ENCODE measurements at regions not wholly inside any gene's neighbourhood (a gene's known extent, or its start where the extent isn't known, plus 50 kb on each side); places are given as distances from the start of the nearest gene placed in this dataset.

DNA sequence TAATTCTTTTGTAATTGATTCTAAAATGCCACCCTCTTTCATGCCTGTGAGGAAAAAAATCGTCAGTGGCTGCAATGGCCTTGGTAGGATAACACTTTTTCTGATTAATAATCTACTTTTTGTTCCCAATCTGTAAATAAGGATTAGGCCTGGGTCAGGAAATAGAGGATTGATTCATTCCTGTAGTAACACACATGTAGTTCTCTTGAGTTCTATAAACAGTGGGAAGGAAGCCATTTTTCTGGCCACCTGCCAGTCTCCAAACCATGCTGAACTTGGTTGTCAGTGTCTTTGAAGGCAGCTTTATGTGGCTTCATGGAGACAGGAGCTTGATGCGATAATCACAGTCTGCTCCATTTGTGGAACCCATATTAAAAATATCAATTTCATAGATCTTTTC is 169.3 kb upstream of the NFE2L3 start:
- TF ChIP-seq EP300 (IDR thresholded peaks at IDR 0.05) (no peak), POLR2A (IDR thresholded peaks at IDR 0.05) (no peak), POLR2AphosphoS5 (IDR thresholded peaks at IDR 0.05) (no peak)
- TF ChIP-seq, protein P1, sequence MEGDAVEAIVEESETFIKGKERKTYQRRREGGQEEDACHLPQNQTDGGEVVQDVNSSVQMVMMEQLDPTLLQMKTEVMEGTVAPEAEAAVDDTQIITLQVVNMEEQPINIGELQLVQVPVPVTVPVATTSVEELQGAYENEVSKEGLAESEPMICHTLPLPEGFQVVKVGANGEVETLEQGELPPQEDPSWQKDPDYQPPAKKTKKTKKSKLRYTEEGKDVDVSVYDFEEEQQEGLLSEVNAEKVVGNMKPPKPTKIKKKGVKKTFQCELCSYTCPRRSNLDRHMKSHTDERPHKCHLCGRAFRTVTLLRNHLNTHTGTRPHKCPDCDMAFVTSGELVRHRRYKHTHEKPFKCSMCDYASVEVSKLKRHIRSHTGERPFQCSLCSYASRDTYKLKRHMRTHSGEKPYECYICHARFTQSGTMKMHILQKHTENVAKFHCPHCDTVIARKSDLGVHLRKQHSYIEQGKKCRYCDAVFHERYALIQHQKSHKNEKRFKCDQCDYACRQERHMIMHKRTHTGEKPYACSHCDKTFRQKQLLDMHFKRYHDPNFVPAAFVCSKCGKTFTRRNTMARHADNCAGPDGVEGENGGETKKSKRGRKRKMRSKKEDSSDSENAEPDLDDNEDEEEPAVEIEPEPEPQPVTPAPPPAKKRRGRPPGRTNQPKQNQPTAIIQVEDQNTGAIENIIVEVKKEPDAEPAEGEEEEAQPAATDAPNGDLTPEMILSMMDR (IDR thresholded peaks at IDR 0.05), result no peak
- 46 to 60% methylated on average over 2 of the region's 2 CpGs for WGBS, 2 donors (ENCODE audit: low coverage in 1 of 2)
- H3K27ac ChIP-seq, result no peak overlapping the region
- H3K4me3 ChIP-seq, result no peak overlapping the region
- ATAC-seq, result no peak
- H3K27me3 ChIP-seq, result peaks cover 20% of the 10 kb centered on the region
- H3K36me3 ChIP-seq, result no peaks in the 10 kb centered on the region
- no peaks in the 10 kb centered on the region for H3K9me3 ChIP-seq
- no peaks in the 10 kb centered on the region for H3K4me1 ChIP-seq

GRCh38 chr7:25985196-25985595 is 166.8 kb upstream of the NFE2L3 start:
- Histone ChIP-seq H3K9me3 (no peaks in the 10 kb centered on the region), H3K27me3 (peaks cover 20% of the 10 kb centered on the region), H3K4me1 (no peaks in the 10 kb centered on the region), H3K27ac (no peak overlapping the region), H3K36me3 (no peaks in the 10 kb centered on the region), H3K4me3 (no peak overlapping the region)
- 62 to 65% methylated on average over 4 of the region's 4 CpGs for WGBS, 2 donors (ENCODE audit: low coverage in 1 of 2)
- no peak for TF ChIP-seq EP300 (IDR thresholded peaks at IDR 0.05)
- TF ChIP-seq, protein P1 (IDR thresholded peaks at IDR 0.05), result no peak
- TF ChIP-seq POLR2AphosphoS5 (IDR thresholded peaks at IDR 0.05), result no peak
- TF ChIP-seq POLR2A (IDR thresholded peaks at IDR 0.05), result no peak
- ATAC-seq, result no peak

- Histone ChIP-seq H3K27ac (no peak overlapping the region), H3K9me3 (no peaks in the 10 kb centered on the region), H3K4me3 (no peak overlapping the region), H3K36me3 (no peaks in the 10 kb centered on the region), H3K27me3 (peaks cover 16% of the 10 kb centered on the region), H3K4me1 (no peaks in the 10 kb centered on the region)
- 100% methylated on average over 1 of the region's 1 CpG for WGBS, 2 donors (ENCODE audit: low coverage in 1 of 2)
- TF ChIP-seq, protein P1 (IDR thresholded peaks at IDR 0.05), result no peak
- TF ChIP-seq POLR2A (IDR thresholded peaks at IDR 0.05) (no peak), POLR2AphosphoS5 (IDR thresholded peaks at IDR 0.05) (no peak), EP300 (IDR thresholded peaks at IDR 0.05) (no peak)
- ATAC-seq, result no peak
Measured at GRCh38 chr7:25988640-25989039, 163.4 kb upstream of the NFE2L3 start.

DNA sequence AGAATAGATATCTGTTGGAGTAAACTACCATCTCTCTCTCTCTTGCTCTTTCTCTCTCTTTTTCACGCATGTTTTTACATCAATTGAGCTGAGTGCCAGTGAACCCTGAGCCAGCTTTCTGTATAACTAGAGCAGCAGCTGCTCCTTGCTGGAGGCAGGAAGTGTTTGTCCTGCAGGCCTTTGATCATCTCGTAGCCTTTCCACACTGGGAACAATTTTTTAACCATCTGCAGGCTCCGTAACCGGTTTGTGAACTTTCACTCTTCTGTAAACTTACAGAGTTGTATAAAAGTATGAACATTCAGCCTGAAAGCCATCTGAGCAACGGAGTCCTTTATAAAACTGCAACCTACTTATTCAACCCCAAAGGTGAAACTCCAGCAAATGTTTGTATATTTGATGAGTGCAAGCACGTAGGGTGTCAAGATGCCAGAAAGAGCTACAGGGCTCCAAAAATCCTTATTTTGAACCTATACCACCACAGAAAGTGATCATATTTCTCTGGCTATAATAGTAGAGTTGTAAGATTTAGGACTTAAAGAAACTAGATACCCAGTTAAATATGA is 162.8 kb upstream of the NFE2L3 start:
- Histone ChIP-seq H3K36me3 (no peaks in the 10 kb centered on the region), H3K4me1 (no peaks in the 10 kb centered on the region), H3K4me3 (no peak overlapping the region), H3K27ac (no peak overlapping the region), H3K27me3 (peaks cover 16% of the 10 kb centered on the region), H3K9me3 (no peaks in the 10 kb centered on the region)
- no peak for ATAC-seq
- no peak for TF ChIP-seq EP300 (IDR thresholded peaks at IDR 0.05)
- TF ChIP-seq, protein P1 (IDR thresholded peaks at IDR 0.05), result no peak
- TF ChIP-seq POLR2A (IDR thresholded peaks at IDR 0.05), result no peak
- no peak for TF ChIP-seq POLR2AphosphoS5 (IDR thresholded peaks at IDR 0.05)
- WGBS, 2 donors (ENCODE audit: low coverage in 1 of 2), result 35 to 43% methylated on average over 6 of the region's 6 CpGs

DNA sequence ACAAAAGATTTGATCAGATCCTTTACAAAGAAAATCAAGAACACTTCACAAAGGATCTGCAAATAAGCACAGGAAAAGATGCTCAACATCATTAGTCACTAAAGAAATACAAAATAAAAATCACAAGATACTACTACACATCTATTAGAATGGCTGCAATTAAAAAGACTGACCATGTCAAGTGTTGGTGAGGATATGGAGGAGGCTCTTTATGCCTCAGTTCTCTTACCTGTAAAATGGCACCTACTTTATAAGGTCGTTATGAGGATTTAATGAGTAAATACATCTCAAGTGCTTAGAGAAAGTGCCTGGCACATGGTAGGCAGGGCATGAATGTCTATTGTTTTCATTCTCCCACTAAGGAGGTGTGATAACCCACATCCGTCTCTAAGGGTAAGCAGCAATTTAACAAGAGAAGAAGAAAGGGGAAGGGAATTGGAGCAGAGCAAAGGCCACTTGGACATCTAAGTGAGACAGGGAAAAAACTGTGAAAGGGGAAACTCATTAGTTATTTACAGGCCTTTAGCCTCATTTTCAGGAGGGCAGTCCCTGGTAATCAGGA is 157.5 kb upstream of the NFE2L3 start:
- Histone ChIP-seq H3K27ac (no peak overlapping the region), H3K9me3 (no peaks in the 10 kb centered on the region), H3K4me3 (no peak overlapping the region), H3K27me3 (peaks cover 6% of the 10 kb centered on the region), H3K4me1 (no peaks in the 10 kb centered on the region), H3K36me3 (no peaks in the 10 kb centered on the region)
- no peak for ATAC-seq
- 71% methylated on average over 1 to 2 of the region's 2 CpGs for WGBS, 2 donors (ENCODE audit: low coverage in 1 of 2)
- TF ChIP-seq POLR2A (IDR thresholded peaks at IDR 0.05), result no peak
- TF ChIP-seq EP300 (IDR thresholded peaks at IDR 0.05), result no peak

All from gastroesophageal sphincter (tissue), 4 donors.